Fibroblast of villous mesenchyme (primary cell): ENCODE measurements at regions not wholly inside any gene's neighbourhood (a gene's known extent, or its start where the extent isn't known, plus 50 kb on each side); places are given as distances from the start of the nearest gene placed in this dataset.

Experiments
- DNase-seq: peaks from one replicate; pipeline ENCODE4 v3.0.0-alpha.2; 2010; ENCODE audit warnings: low read depth
- H3K4me3 ChIP-seq: 2 replicates; pipeline ENCODE4 v1.5.1; 2011; ENCODE audit warnings: low read depth, mild to moderate bottlenecking, low read length
- TF ChIP-seq, protein P1 (sequence below): IDR thresholded peaks from 2 replicates; pipeline ENCODE4 v1.5.1; 2012; ENCODE audit warnings: low read depth, mild to moderate bottlenecking, low read length; ENCODE audit not compliant: insufficient read depth

DNA sequence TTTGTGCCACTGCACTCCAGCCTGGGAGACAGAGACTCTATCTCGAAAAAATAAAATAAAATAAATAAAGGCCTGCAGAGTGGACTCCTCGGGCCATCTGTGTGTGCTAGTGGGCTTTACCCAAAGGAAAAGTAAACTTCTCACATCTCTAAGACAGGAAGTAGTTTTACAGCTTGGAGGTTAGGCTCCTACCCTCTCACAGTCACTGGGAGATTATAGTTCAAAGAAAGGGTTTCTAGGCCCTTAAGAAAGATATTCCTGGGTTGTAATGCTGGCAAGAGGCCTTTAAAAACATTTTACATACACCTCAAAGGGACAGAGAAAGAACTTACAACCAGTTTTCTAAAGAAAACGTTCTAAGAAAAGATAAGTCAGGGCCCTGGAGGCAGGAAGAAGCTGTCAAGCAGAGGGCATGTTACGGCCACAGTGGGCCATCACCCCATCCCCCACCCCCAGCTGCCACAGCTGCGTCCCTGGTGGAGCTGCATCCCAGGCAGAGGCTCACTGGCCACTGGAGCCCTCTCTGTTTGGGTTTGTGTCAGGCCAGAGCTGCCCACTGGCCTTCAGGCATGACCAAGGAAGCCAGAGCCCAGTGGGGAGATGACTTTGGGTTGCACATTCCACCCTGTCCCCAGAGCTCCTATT is 78.1 kb upstream of the CDK20 start:
- no peak overlapping the region for H3K4me3 ChIP-seq
- TF ChIP-seq, protein P1, sequence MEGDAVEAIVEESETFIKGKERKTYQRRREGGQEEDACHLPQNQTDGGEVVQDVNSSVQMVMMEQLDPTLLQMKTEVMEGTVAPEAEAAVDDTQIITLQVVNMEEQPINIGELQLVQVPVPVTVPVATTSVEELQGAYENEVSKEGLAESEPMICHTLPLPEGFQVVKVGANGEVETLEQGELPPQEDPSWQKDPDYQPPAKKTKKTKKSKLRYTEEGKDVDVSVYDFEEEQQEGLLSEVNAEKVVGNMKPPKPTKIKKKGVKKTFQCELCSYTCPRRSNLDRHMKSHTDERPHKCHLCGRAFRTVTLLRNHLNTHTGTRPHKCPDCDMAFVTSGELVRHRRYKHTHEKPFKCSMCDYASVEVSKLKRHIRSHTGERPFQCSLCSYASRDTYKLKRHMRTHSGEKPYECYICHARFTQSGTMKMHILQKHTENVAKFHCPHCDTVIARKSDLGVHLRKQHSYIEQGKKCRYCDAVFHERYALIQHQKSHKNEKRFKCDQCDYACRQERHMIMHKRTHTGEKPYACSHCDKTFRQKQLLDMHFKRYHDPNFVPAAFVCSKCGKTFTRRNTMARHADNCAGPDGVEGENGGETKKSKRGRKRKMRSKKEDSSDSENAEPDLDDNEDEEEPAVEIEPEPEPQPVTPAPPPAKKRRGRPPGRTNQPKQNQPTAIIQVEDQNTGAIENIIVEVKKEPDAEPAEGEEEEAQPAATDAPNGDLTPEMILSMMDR = no peak
- DNase-seq = peak; percentile 52

DNA sequence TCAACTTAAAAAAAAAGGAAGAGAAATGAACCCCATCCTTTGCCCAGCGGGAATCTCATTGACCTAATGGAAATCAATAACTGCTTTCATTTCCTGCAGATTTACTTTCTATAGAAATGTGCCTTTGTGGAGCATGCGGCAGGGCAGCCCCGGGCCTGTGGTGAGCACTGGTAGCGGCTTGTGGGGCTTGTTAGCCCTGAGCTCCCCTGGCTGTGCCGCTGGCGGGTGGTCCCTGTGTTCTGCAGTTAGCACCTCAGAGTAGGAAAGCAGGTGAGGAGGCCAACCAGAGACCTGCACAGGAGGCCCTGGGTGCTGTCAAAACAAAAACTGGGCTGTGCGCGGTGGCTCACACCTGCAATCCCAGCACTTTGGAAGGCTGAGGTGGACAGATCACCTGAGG is 76.8 kb upstream of the CDK20 start:
- no peak for DNase-seq
- TF ChIP-seq, protein P1 = no peak
- no peak overlapping the region for H3K4me3 ChIP-seq

DNA sequence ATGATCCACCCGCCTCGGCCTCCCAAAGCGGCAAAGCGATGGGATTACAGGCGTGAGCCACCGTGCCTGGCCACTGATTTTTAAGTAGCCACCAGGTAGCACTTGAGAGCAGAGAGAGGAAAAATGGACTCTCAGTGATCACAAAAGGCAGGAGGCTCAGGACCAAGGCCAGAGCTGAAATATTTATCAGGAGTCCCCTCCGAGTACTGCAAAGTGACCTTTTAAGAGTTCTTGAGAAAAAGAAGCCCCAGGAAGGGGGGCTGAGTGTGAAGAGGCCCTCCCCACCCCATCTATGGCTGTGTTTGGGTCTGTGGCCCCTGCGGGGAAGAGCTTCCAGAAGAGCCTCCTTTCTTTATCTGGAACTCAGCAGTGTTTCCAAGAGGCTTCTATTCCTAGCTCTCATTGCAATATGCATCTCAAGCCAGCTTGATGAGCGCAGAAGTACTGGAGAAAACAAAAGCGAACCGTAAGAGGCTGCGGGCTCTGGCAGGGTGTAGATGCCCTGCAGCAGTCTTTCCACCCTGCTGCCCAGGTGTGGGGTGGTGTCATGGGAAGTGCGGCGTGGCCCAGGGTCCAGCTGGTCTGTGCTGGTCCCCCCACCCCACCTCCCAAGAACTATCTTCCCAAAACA is 75.5 kb upstream of the CDK20 start:
- DNase-seq = no peak
- TF ChIP-seq, protein P1 = no peak
- no peak overlapping the region for H3K4me3 ChIP-seq

DNA sequence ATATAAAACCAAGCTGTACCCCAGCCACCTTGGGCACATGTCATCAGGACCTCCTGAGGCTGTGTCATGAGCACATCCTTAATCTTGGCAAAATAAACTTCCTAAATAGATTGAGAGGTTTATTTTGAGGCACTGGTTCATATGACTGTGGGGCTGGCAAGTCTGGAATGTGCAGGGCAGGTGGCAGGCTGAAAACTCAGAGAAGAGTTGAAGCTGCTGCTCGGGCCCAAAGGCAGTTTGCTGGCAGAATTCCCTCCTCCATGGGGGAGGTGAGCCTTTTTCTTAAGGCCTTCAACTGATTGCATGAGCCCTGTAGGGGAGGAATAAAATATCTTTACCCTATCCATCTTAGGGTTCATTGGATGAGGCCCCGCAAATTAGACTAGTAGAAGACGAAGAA is 72.2 kb upstream of the CDK20 start:
- no peak for DNase-seq
- no peak overlapping the region for H3K4me3 ChIP-seq
- TF ChIP-seq, protein P1 = no peak

DNA sequence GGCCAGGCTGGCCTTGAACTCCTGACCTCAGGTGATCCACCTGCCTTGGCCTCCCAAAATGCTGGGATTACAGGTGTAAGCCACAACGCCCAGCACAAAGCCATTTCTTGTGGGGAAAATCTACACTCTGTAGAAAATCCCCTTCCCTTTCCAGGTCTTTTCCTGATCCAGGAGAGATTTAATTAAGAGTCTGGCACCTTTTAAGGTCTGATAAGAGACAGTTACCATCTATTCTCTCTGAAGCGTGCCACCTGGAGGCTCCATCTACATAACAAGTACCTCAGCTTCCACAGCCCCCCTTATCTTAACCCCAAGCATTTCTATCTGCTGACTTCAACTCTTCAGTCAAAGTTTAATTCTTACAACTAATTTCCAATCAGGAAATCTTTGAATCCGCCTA is 71.4 kb upstream of the CDK20 start:
- H3K4me3 ChIP-seq = no peak overlapping the region
- no peak for DNase-seq
- TF ChIP-seq, protein P1 = no peak

DNA sequence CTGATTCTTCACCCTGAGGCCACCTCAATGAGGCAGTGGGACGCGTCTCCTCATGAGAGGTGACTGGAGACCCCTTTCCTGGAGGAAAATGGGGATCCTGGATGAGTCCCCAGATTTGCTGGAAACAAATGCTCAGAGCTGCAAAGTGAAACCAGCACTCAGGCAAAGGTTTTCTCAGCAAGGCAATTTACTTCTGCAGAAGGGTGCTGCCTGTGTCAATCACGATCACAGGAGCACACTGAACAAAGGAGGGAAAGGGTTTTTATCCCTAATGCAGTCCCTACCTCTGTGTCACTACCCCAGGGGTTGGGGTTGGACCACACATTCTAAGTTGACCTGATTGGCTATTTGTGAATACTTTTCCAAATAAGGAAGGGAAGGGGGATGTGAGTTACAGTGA is 69.9 kb upstream of the CDK20 start:
- H3K4me3 ChIP-seq = no peak overlapping the region
- TF ChIP-seq, protein P1 = no peak
- no peak for DNase-seq

DNA sequence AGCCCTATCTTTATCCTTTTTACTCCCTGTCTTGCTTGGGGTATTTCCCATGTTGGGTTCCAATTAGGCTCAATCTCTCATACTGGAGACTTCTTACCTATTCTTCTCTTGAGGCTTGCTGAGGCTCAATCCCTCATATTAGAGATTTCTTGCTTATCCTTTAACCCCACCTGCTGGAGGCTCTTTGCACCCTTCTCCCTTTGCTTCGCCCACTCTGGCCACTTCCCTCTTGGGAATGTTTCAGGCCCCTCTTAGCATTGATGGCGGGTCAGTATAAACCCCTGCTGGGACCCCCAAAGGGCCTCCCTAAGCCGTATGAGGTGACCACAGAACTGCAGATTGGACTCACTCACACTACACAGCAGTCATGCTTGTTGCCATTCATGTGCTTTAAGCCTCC is 69.3 kb upstream of the CDK20 start:
- TF ChIP-seq, protein P1 = no peak
- no peak overlapping the region for H3K4me3 ChIP-seq
- no peak for DNase-seq
